ENCODE measurements at regions not wholly inside any gene's neighbourhood (a gene's known extent, or its start where the extent isn't known, plus 50 kb on each side); places are given as distances from the start of the nearest gene placed in this dataset.
"Not testable (repeated sequence)": the region's sequence is repeated elsewhere in the genome, so short reads cannot be mapped to it uniquely, and the experiment has no call there.

GRCh38 chr18:35804377-35804776 lies 168.1 kb upstream of the RMP24 start:
- Histone ChIP-seq H3K9me3 (no peaks in the 10 kb centered on the region), H3K4me3 (no peak overlapping the region), H3K27ac (no peak overlapping the region), H3K4me1 (no peaks in the 10 kb centered on the region), H3K27me3 (no peaks in the 10 kb centered on the region), H3K36me3 (no peaks in the 10 kb centered on the region)
- no peak for TF ChIP-seq POLR2A (IDR thresholded peaks at IDR 0.05)
- TF ChIP-seq EP300 (IDR thresholded peaks at IDR 0.05; ENCODE audit: low read depth): no peak
- no peak for TF ChIP-seq CTCF (IDR thresholded peaks at IDR 0.05)
- no peak for TF ChIP-seq POLR2AphosphoS5 (IDR thresholded peaks at IDR 0.05)
- in situ Hi-C loops (cut with MboI; ENCODE audit: low pct_ligation_motif_present in 1 of 4, low pct_unique_long_range_greater_than_20kb in 1 of 4, low sequenced_read_pairs in 3 of 4) (no loop called here), intact Hi-C loops (cut with DNase I; ENCODE audit: low total_unique reads) (no loop called here)
- WGBS, 2 donors (ENCODE audit: low coverage in 1 of 2): 71 to 72% methylated on average over 2 of the region's 2 CpGs
- DNase-seq: no peak

- intact Hi-C loops (cut with DNase I; ENCODE audit: low total_unique reads): no loop called here
- no peak for DNase-seq
- Histone ChIP-seq H3K27me3 (no peaks in the 10 kb centered on the region), H3K9me3 (no peaks in the 10 kb centered on the region), H3K36me3 (no peaks in the 10 kb centered on the region), H3K4me1 (no peaks in the 10 kb centered on the region), H3K27ac (no peak overlapping the region), H3K4me3 (no peak overlapping the region)
- TF ChIP-seq POLR2A (IDR thresholded peaks at IDR 0.05): no peak
- TF ChIP-seq CTCF (IDR thresholded peaks at IDR 0.05): no peak
- no peak for TF ChIP-seq POLR2AphosphoS5 (IDR thresholded peaks at IDR 0.05)
- TF ChIP-seq EP300 (IDR thresholded peaks at IDR 0.05; ENCODE audit: low read depth): no peak
- in situ Hi-C loops (cut with MboI; ENCODE audit: low pct_ligation_motif_present in 1 of 4, low pct_unique_long_range_greater_than_20kb in 1 of 4, low sequenced_read_pairs in 3 of 4): no loop called here
- 23 to 56% methylated on average over 1 to 2 of the region's 2 CpGs for WGBS, 2 donors (ENCODE audit: low coverage in 1 of 2)
Observed at GRCh38 chr18:35807811-35808335, 164.6 kb upstream of the RMP24 start.

- WGBS, 2 donors (ENCODE audit: low coverage in 1 of 2): 57 to 74% methylated on average over 2 to 5 of the region's 5 CpGs
- intact Hi-C loops (cut with DNase I; ENCODE audit: low total_unique reads) (no loop called here), in situ Hi-C loops (cut with MboI; ENCODE audit: low pct_ligation_motif_present in 1 of 4, low pct_unique_long_range_greater_than_20kb in 1 of 4, low sequenced_read_pairs in 3 of 4) (no loop called here)
- no peaks in the 10 kb centered on the region for H3K4me1 ChIP-seq
- no peak overlapping the region for H3K27ac ChIP-seq
- no peaks in the 10 kb centered on the region for H3K27me3 ChIP-seq
- no peak for TF ChIP-seq EP300 (IDR thresholded peaks at IDR 0.05; ENCODE audit: low read depth)
- no peaks in the 10 kb centered on the region for H3K9me3 ChIP-seq
- no peaks in the 10 kb centered on the region for H3K36me3 ChIP-seq
- DNase-seq: no peak
- no peak overlapping the region for H3K4me3 ChIP-seq
Observed at GRCh38 chr18:35808796-35809195, 163.7 kb upstream of the RMP24 start.

- no peak overlapping the region for H3K27ac ChIP-seq
- H3K4me1 ChIP-seq: no peaks in the 10 kb centered on the region
- in situ Hi-C loops (cut with MboI; ENCODE audit: low pct_ligation_motif_present in 1 of 4, low pct_unique_long_range_greater_than_20kb in 1 of 4, low sequenced_read_pairs in 3 of 4): no loop called here
- no peaks in the 10 kb centered on the region for H3K27me3 ChIP-seq
- TF ChIP-seq EP300 (IDR thresholded peaks at IDR 0.05; ENCODE audit: low read depth): no peak
- no peak for TF ChIP-seq POLR2AphosphoS5 (IDR thresholded peaks at IDR 0.05)
- no peak for TF ChIP-seq CTCF (IDR thresholded peaks at IDR 0.05)
- TF ChIP-seq POLR2A (IDR thresholded peaks at IDR 0.05): no peak
- no peak for DNase-seq
- H3K9me3 ChIP-seq: no peaks in the 10 kb centered on the region
- no peaks in the 10 kb centered on the region for H3K36me3 ChIP-seq
- 74 to 75% methylated on average over 2 of the region's 2 CpGs for WGBS, 2 donors (ENCODE audit: low coverage in 1 of 2)
- no peak overlapping the region for H3K4me3 ChIP-seq
- intact Hi-C loops (cut with DNase I; ENCODE audit: low total_unique reads): no loop called here
Observed at GRCh38 chr18:35810520-35810919, 162.0 kb upstream of the RMP24 start.

- TF ChIP-seq CTCF (IDR thresholded peaks at IDR 0.05) (no peak), POLR2AphosphoS5 (IDR thresholded peaks at IDR 0.05) (no peak), EP300 (IDR thresholded peaks at IDR 0.05; ENCODE audit: low read depth) (no peak), POLR2A (IDR thresholded peaks at IDR 0.05) (no peak)
Observed at GRCh38 chr18:35811896-35812295, 160.6 kb upstream of the RMP24 start.

GRCh38 chr18:35815011-35815410 lies 157.5 kb upstream of the RMP24 start:
- H3K4me3 ChIP-seq; DNase-seq; intact Hi-C loops (cut with DNase I; ENCODE audit: low total_unique reads); H3K4me1 ChIP-seq; H3K36me3 ChIP-seq; H3K9me3 ChIP-seq; H3K27me3 ChIP-seq; in situ Hi-C loops (cut with MboI; ENCODE audit: low pct_ligation_motif_present in 1 of 4, low pct_unique_long_range_greater_than_20kb in 1 of 4, low sequenced_read_pairs in 3 of 4); H3K27ac ChIP-seq: not testable (repeated sequence)
- 79% methylated on average over 2 of the region's 2 CpGs; no CpG with 5 or more reads in 1 of the 2 donors for WGBS, 2 donors (ENCODE audit: low coverage in 1 of 2)

More at GRCh38 chr18:35811896-35812295, 160.6 kb upstream of the RMP24 start:
- Histone ChIP-seq H3K36me3 (no peaks in the 10 kb centered on the region), H3K4me1 (no peaks in the 10 kb centered on the region), H3K27me3 (no peaks in the 10 kb centered on the region), H3K9me3 (no peaks in the 10 kb centered on the region), H3K4me3 (no peak overlapping the region), H3K27ac (no peak overlapping the region)
- intact Hi-C loops (cut with DNase I; ENCODE audit: low total_unique reads): no loop called here
- no peak for DNase-seq
- in situ Hi-C loops (cut with MboI; ENCODE audit: low pct_ligation_motif_present in 1 of 4, low pct_unique_long_range_greater_than_20kb in 1 of 4, low sequenced_read_pairs in 3 of 4): no loop called here
- 48 to 57% methylated on average over 3 of the region's 3 CpGs for WGBS, 2 donors (ENCODE audit: low coverage in 1 of 2)

All from transverse colon (tissue), 4 donors.